WERI-Rb-1 (cell line): ENCODE measurements at regions not wholly inside any gene's neighbourhood (a gene's known extent, or its start where the extent isn't known, plus 50 kb on each side); places are given as distances from the start of the nearest gene placed in this dataset.

Experiments
- DNase-seq: peaks from one replicate; pipeline ENCODE4 v3.0.0-alpha.2; 2020
- H3K27ac ChIP-seq: fragments of 250-450 bp; sonication (Bioruptor Pico); 2 replicates; pipeline ENCODE4 v1.5.1; 2020; ENCODE audit warnings: mild to moderate bottlenecking, moderate library complexity
- H3K27me3 ChIP-seq: fragments of 250-450 bp; sonication (Bioruptor Pico); 2 replicates; pipeline ENCODE4 v1.5.1; 2021; ENCODE audit warnings: mild to moderate bottlenecking, low read depth, moderate library complexity; ENCODE audit not compliant: insufficient read depth, severe bottlenecking
- H3K36me3 ChIP-seq: fragments of 250-450 bp; sonication (Bioruptor Pico); 2 replicates; pipeline ENCODE4 v1.5.1; 2020; ENCODE audit warnings: mild to moderate bottlenecking, moderate library complexity
- H3K4me3 ChIP-seq: 2 replicates; pipeline ENCODE4 v1.5.1; 2011; ENCODE audit warnings: low read depth, mild to moderate bottlenecking, control low read depth, low read length
- H3K9me3 ChIP-seq: fragments of 250-450 bp; sonication (Bioruptor Pico); 2 replicates; pipeline ENCODE4 v1.5.1; 2021; ENCODE audit warnings: mild to moderate bottlenecking, moderate library complexity; ENCODE audit not compliant: severe bottlenecking
- TF ChIP-seq, protein P1 (sequence below): IDR thresholded peaks from 2 replicates; pipeline ENCODE4 v1.5.1; 2011; ENCODE audit warnings: low read depth, mild to moderate bottlenecking, control low read depth, inconsistent platforms, low read length

DNA sequence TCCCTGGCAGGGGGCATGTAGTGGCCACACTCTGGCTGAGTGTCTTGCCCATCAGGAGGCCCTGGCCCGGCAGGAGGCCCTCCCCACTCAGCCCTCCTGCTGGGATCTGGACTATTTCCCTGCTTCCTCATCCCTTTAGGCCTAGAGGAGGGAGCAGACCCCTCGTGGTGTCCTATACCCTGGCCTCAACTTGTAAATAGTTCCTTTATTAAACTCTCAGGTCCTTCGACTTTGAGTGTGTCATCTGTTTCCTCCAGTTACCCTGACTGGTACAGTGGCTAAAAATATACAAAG is 166.7 kb upstream of the GLI2 start:
- TF ChIP-seq, protein P1, sequence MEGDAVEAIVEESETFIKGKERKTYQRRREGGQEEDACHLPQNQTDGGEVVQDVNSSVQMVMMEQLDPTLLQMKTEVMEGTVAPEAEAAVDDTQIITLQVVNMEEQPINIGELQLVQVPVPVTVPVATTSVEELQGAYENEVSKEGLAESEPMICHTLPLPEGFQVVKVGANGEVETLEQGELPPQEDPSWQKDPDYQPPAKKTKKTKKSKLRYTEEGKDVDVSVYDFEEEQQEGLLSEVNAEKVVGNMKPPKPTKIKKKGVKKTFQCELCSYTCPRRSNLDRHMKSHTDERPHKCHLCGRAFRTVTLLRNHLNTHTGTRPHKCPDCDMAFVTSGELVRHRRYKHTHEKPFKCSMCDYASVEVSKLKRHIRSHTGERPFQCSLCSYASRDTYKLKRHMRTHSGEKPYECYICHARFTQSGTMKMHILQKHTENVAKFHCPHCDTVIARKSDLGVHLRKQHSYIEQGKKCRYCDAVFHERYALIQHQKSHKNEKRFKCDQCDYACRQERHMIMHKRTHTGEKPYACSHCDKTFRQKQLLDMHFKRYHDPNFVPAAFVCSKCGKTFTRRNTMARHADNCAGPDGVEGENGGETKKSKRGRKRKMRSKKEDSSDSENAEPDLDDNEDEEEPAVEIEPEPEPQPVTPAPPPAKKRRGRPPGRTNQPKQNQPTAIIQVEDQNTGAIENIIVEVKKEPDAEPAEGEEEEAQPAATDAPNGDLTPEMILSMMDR = no peak
- no peak overlapping the region for H3K27ac ChIP-seq
- H3K36me3 ChIP-seq = no peaks in the 10 kb centered on the region
- no peak for DNase-seq
- no peaks in the 10 kb centered on the region for H3K9me3 ChIP-seq
- H3K27me3 ChIP-seq = no peaks in the 10 kb centered on the region
- H3K4me3 ChIP-seq = no peak overlapping the region

DNA sequence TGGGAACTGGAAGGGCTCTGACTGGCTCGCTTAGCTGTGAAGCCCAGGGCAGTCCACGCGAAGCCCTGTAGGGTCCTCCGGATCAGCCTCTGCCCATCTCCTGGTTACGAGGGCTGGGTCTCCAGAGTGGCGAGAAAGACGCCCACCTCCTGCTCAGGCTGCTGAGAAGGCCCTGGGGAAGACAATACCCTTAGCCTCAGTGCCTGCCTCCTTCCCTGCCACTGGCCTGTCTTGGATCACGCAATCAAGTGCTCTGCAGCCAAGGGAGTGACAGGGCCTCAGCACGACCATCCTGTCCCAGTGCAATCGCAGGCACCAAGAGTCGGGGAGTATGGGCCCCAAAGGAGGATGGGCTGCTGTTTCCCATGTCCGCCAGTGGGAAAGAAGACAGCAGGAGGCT is 165.7 kb upstream of the GLI2 start:
- H3K4me3 ChIP-seq = no peak overlapping the region
- no peaks in the 10 kb centered on the region for H3K27me3 ChIP-seq
- no peaks in the 10 kb centered on the region for H3K9me3 ChIP-seq
- no peaks in the 10 kb centered on the region for H3K36me3 ChIP-seq
- TF ChIP-seq, protein P1 = no peak
- H3K27ac ChIP-seq = no peak overlapping the region
- DNase-seq = no peak

DNA sequence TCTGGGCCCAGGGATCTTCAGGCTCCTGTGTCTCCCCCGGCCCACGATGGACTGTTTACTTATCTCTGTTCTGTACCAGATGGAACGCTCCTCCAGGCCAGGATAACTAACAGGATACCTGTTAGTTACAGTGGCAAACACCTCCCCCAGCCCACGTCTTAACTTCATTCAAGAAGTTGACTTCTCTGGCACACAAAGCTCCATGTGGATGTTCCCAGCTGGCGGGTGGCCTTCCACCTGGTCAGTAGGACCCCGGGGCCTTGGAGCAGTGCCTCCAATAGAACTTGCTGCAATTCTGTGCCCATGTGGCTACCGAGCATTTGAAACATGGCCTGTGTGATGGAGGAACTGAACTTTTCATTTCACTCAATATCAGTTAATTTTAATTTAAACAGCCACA is 165.1 kb upstream of the GLI2 start:
- TF ChIP-seq, protein P1 = no peak
- Histone ChIP-seq H3K36me3 (no peaks in the 10 kb centered on the region), H3K9me3 (no peaks in the 10 kb centered on the region), H3K4me3 (no peak overlapping the region), H3K27ac (no peak overlapping the region), H3K27me3 (no peaks in the 10 kb centered on the region)
- DNase-seq = no peak

DNA sequence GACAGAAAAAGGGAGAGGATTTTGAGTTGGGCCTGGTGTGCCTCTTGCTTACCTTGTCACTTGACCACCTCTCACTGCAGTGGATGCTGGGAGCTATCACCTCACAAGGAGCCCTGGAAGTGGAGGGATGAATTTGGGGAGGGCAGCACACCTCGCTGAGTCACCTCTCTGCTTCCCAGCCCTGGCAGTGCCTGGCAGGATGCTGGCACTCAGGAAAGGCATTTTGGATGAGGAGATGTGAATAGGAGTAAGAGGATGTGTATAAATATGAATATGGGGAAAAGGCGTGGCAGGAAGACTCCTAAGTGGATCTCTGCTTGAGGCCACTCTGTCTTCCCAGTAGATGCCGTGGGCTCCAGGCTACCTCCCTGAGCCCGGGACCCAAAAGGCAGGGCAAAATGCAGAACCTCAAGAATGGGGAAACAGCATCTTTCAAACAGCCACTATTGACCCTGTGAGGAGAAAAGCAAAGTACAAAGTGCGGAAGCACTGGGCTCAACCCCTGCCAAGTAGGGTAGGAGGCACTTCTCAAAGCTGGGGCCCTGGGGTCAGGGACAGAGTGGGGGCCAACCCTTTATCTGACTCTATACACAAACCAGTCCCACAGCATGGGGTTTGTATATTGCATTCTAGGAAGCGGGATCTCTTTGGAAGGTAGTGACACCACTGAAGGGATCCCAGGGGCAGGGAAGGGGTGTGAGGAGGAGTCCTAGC is 164.5 kb upstream of the GLI2 start:
- TF ChIP-seq, protein P1 = no peak
- Histone ChIP-seq H3K27ac (no peak overlapping the region), H3K4me3 (no peak overlapping the region), H3K36me3 (no peaks in the 10 kb centered on the region), H3K27me3 (no peaks in the 10 kb centered on the region), H3K9me3 (no peaks in the 10 kb centered on the region)
- no peak for DNase-seq

DNA sequence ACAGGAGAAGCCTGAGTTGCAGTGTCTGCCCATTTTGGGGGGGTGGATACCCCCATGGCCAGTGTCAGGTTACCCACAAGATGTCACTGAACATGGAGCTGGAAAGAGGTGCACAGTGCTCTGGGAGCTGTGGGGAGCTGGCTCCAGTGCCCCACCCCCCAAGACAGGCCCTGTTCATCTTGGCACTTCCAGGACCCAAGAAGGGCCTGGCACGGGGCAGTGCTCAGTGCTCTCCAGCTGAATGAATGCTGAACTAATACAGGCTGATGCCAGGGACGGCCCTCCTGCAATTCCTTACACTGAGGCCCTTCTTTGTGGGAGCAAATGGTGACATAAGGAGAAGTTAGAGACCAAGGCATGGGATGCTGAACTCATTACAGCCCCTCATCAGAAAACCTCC is 163.4 kb upstream of the GLI2 start:
- Histone ChIP-seq H3K4me3 (no peak overlapping the region), H3K9me3 (no peaks in the 10 kb centered on the region), H3K27me3 (no peaks in the 10 kb centered on the region), H3K27ac (no peak overlapping the region), H3K36me3 (no peaks in the 10 kb centered on the region)
- no peak for DNase-seq
- TF ChIP-seq, protein P1 = no peak

DNA sequence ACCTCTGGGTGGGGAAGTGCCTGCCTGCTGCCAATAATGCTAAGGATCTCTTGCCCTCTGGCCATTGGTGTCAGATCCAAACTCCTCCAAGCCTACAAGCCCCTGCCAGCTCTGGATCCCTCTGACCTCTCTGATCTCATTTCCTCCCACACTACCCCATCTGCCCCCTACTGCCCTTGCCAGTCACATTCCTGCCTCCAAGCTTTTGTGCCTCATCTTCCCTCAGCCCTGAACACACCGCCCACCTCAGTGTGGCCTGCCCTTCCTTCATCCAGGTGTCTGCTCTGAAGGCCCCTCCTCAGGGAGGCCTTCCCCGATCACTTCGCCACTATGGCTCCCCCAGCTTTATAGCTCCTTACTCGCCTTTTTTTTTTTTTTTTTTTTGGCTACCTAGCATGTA is 161.0 kb upstream of the GLI2 start:
- no peaks in the 10 kb centered on the region for H3K27me3 ChIP-seq
- DNase-seq = no peak
- no peaks in the 10 kb centered on the region for H3K36me3 ChIP-seq
- no peak overlapping the region for H3K4me3 ChIP-seq
- no peak overlapping the region for H3K27ac ChIP-seq
- no peaks in the 10 kb centered on the region for H3K9me3 ChIP-seq
- TF ChIP-seq, protein P1 = no peak
